ENCODE measurements at regions not wholly inside any gene's neighbourhood (a gene's known extent, or its start where the extent isn't known, plus 50 kb on each side); places are given as distances from the start of the nearest gene placed in this dataset.

DNA sequence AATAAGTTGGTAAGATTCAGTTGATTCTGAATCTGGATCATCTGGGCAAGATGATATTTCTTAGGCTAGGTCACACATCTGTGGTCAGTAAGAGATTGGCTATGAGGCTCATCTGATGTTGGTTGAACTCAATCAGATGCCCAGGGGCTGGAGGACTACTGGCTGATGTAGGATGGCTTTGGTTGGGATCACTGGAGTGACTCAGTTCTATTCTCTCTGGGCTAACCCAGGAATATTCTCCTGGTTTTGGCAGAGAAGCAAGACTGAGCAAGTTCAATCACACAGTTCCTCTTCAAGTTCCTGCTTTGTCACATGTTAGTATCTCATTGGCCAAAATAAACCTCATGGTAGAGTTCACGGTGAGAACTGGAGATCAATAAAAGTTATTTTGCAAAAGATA, 902.3 kb upstream of the SLIT2 start:
- FAIRE-seq, result no peak
- DNase-seq (ENCODE audit: insufficient read length, low spot score), result no peak
- TF ChIP-seq, protein P1, sequence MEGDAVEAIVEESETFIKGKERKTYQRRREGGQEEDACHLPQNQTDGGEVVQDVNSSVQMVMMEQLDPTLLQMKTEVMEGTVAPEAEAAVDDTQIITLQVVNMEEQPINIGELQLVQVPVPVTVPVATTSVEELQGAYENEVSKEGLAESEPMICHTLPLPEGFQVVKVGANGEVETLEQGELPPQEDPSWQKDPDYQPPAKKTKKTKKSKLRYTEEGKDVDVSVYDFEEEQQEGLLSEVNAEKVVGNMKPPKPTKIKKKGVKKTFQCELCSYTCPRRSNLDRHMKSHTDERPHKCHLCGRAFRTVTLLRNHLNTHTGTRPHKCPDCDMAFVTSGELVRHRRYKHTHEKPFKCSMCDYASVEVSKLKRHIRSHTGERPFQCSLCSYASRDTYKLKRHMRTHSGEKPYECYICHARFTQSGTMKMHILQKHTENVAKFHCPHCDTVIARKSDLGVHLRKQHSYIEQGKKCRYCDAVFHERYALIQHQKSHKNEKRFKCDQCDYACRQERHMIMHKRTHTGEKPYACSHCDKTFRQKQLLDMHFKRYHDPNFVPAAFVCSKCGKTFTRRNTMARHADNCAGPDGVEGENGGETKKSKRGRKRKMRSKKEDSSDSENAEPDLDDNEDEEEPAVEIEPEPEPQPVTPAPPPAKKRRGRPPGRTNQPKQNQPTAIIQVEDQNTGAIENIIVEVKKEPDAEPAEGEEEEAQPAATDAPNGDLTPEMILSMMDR (IDR thresholded peaks at IDR 0.05; ENCODE audit: insufficient read depth, missing control alignments), result no peak

DNA sequence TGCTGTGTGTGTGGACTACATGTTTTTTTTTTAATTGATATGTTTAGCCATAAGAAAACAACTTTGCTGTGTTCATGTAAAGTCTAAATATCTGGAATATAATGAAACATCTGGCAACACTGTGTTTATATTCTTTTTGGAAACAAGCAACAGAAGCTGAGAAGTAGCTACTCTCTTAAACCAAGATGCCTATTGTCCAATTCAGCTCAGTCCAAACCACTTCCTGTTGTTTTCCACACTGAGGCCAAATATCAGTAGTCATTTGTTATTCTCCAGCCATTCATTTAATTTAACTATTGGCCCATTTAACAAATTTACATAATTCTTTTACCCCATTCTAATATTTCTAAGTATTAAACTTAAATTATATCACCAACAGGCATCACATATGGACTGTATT, 903.0 kb upstream of the SLIT2 start:
- FAIRE-seq (no peak), DNase-seq (ENCODE audit: insufficient read length, low spot score) (no peak)
- TF ChIP-seq, protein P1 (IDR thresholded peaks at IDR 0.05; ENCODE audit: insufficient read depth, missing control alignments), result no peak

DNA sequence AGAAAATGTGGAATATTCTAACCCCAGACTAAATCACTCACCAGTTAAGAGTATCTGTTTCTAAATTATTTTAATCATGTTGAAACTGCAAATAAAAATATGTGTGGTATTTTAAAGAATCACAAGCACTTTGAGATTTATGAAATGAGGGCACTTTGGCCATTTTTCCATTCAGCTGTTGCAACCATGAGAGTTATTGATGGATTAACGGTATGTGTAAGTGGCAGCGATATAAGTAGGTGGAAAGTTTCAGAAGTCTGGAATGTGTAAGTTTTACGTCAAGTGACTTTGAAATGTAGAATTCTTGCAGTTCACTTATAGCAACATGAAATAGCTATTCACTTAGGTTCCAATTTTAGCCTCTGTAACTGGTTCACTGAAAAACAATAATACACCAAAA, 905.1 kb upstream of the SLIT2 start:
- no peak for DNase-seq (ENCODE audit: insufficient read length, low spot score)
- FAIRE-seq, result no peak
- TF ChIP-seq, protein P1 (IDR thresholded peaks at IDR 0.05; ENCODE audit: insufficient read depth, missing control alignments), result no peak

DNA sequence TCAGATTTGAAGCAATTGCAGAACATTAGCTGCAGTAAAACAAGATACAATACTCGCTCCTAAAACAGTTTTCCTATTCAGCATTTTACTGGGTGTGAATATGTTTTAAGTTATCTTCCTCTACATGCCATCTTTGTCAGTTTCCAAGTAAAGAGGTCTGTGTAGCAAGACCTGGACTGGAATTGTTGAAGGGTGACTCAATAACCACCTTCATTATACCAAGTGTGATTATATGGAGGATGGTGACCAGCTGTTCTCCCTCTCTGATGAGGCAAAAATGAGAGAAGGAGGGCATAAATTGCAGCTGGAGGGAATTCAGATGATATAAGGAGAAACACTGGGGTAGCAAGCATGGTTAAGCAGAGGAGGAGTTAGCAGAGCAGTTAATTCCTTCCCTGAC, 922.1 kb upstream of the SLIT2 start:
- FAIRE-seq (no peak), DNase-seq (ENCODE audit: insufficient read length, low spot score) (no peak)
- TF ChIP-seq, protein P1 (IDR thresholded peaks at IDR 0.05; ENCODE audit: insufficient read depth, missing control alignments), result no peak

DNA sequence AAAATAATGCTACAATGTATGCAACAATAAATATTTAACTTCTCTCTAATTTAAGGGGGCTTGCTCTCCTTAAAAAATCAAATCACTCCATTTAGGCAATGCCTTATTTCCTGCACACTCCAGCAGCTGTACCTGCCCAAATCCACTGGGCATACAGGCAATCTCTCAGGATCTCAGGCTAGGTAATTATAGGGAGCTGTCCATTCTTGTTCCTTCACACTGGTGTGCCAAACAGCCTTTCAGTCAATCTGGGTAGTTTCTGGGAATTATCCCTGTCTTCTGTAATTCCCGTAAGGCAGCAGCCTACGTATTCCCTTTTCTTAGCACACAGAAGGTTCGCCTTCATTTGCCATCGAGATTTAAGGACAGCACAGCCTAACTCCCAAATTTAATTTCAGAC, 922.6 kb upstream of the SLIT2 start:
- no peak for DNase-seq (ENCODE audit: insufficient read length, low spot score)

DNA sequence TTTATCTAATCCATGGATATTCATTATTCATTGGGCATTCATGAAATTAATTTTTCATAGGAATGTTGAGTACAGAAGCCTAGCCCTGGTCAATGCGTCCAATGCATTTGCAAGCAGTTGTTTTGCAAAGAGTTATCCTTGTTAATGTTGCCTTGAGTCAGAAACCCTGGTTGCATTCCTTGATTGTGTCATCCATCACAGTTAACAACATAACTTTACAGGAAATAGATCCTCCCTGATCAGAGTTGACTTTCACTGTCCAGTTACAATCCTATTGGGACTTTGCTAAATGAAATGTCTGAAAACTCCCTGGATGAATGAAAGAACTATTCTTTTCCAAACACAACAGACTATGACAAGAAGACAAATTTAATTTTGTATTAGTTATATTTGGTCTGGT, 924.3 kb upstream of the SLIT2 start:
- no peak for FAIRE-seq
- DNase-seq (ENCODE audit: insufficient read length, low spot score), result no peak
- TF ChIP-seq, protein P1 (IDR thresholded peaks at IDR 0.05; ENCODE audit: insufficient read depth, missing control alignments), result no peak

More for the DNA sequence above, 922.6 kb upstream of the SLIT2 start:
- FAIRE-seq, result no peak
- TF ChIP-seq, protein P1 (IDR thresholded peaks at IDR 0.05; ENCODE audit: insufficient read depth, missing control alignments), result no peak

DNA sequence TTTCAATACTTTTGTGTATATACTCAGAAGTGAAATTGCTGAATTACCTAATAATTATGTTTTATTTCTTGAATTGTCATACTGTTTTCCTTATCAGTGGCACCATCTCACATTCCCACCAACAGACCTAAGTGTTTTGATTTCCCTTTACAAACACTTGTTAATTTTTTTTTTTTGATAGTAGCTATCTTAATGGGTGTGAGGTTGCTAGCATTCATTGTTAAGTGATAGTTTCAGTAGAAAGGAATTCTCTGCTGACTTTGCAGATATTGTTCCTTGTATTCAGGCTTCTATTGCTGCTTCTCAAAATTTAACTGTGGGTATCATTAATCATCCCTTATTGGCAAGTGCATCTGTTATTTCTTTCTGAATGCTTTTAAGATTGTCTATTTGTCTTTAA, 927.5 kb upstream of the SLIT2 start:
- FAIRE-seq (no peak), DNase-seq (ENCODE audit: insufficient read length, low spot score) (no peak)
- TF ChIP-seq, protein P1 (IDR thresholded peaks at IDR 0.05; ENCODE audit: insufficient read depth, missing control alignments), result no peak
